DLD1 (cell line): ENCODE measurements at regions not wholly inside any gene's neighbourhood (a gene's known extent, or its start where the extent isn't known, plus 50 kb on each side); places are given as distances from the start of the nearest gene placed in this dataset.
"Not testable (repeated sequence)": the region's sequence is repeated elsewhere in the genome, so short reads cannot be mapped to it uniquely, and the experiment has no call there.

ENCODE experiments used
- in situ Hi-C: cut with HindIII; loops from 2 replicates; pipeline ENCODE4 v1.10.0; 2017; ENCODE audit warnings: low sequenced_read_pairs

DNA sequence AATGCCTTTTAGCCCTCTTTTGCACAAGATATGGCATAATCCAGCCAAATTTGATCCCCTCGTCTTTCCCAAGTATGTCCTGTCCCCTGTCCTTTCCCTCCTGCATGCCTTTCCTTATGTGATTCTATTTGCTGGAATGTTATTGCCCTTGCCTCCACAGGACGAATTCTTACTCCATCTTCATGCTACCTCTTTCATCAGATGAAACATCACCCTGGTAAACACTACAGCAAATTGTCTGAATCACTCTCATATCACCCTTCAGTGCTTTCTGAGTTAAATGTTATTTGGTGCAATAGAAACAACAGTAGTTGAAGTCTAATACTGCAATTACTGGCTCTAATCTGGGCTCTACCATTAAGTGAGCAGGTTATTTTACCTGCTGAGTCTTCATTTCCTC is 52.2 kb upstream of the FAT1 start:
- in situ Hi-C loops = no loop called here

DNA sequence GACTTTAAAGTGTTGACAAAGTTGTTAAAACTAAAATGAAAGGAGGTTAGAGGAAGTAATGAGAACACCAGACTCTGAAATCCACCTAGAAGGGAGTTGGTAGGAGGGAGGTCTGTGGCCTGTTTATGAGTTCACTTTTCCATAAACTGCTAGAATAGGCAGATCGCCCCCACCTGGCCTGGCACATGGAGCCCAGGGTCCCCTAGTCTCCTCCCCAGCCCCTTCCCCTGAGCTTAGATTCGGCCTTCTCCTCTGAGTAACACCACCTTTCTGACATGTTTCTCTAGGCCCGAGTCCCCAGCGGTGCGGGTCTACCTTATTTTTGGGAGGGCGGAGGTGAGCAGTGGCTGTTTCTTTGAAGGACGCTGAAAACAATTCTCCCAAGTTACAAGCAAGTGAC is 54.5 kb upstream of the FAT1 start:
- in situ Hi-C loops = no loop called here

DNA sequence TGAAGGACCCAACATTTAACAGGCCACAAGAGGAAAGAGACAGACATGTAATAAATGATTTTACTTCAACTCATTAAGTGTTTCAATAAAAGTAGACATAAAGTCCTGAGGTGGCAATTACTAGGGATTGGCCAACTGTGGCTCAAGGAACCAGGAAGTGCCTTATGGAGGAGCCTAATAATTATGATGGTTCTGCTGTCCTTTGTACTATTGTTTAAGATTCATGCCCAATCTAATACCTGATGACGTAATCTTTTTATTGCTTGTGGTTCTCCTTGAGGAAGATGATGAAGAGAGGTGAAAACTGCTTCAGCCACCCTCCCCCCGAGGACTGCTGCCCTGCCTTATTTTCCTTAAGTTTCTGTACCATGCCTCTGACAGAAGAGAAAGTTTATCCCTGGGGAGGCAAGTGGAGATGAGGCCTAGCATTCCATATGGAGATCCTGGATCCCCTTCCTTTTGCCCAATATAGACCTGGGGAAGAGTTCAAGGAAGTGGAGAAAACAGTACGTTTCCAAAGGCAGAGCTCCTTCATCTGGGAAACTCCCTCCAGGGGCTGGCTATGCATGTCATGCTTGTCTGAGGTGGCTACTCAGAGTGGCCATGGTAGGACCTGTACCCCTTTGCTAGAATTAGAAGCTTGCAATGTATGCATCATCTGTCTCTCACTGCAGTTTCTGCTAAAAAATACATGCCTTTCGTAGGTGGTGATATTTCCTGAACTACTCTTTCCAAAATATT is 56.8 kb upstream of the FAT1 start:
- in situ Hi-C loops = no loop called here

DNA sequence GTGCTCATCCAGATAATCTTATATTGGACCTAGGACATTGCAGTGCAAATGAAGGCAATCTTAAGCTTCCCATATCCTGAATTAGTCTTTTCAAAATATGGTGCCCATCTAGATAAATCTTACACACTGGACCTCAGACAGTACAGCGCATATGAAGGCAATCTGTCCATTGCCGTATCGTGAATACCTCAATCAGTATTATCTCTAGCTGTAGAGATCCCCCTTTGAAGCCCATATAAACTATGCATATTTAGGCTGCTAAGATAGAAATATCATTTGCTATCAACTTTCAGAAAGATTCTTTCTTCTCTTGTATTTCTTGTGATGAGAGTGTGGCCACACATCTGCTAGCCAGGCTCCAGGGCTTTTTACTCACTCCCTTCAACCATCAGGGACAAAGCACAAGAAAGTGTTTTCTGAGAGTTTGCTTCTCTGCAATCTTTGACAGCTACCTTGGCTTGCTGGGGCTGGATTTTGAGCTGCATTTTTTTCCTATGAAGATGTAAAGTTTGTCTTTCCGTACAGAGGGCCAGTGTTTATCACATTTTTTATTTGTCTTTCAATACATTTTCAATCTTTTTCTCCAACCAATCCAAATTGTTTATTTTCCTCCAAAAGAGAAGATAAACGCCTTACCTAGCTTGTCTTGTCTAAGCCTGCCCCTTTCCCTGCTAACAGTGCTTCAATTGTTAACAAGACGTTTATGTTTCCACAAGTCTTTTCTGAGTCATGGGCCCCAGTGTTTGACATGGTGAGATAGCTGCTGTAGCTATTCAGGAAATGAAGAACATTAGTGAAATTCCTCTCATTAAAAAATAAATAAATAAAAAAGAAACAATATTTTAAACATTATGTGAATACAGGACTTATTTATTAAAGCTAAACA is 57.6 kb upstream of the FAT1 start:
- in situ Hi-C loops = no loop called here

DNA sequence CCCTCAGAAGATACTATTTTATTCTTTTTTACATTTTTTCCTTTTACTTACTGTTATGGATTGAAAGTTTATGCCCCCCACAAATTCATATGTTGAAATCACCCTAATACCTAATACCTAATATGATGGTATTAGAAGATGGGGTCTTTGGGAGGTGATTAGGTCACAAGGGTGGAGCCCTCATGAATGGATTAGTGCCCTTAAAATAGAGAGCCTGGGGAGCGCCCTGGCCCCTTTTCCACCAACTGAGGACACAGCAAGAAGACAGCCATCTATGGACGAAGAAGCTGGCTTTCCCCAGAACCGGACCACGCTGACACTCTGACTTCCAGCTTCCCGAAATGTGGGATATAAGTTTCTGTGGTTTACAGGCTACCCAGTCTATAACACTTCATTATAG is 58.6 kb upstream of the FAT1 start:
- in situ Hi-C loops = no loop called here

DNA sequence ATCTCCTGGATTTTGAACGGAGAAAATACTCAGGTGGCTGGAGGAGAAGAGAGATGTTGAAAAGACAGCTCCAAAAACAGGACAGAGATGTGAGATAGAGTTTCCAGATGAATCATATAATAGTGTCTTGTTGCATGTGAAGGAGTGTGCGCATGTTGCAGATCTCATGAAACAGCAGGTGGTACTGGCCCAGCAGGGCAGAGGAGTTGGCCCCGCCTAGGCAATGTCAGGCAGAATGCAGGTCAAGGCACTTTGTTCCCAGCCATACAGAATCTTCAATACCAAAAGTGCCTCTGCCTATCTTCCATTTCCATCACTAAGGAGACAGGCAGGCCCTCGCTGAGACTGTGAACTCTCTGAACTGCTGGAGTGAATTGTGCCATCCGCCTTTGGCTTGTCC is 63.9 kb upstream of the FAT1 start:
- in situ Hi-C loops = no loop called here

DNA sequence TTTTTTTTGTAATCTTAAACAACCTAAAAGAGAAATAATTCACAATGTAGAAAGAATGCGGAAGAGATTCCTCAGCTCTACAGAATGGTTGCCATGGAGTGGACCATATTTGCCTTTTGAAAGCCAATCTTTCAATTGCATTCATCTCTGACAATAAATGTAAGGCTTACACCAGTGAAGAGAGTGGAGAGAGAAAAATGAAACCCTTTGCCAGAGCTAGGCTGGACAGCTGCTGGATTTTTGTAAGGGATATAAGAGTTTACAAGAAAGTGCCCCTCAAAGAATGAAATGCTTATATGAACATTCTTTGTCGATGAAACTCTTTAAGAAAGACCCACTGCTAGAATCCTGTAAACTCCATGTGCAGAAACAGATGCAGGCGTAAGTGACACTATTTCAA is 66.0 kb upstream of the FAT1 start:
- in situ Hi-C loops = no loop called here

DNA sequence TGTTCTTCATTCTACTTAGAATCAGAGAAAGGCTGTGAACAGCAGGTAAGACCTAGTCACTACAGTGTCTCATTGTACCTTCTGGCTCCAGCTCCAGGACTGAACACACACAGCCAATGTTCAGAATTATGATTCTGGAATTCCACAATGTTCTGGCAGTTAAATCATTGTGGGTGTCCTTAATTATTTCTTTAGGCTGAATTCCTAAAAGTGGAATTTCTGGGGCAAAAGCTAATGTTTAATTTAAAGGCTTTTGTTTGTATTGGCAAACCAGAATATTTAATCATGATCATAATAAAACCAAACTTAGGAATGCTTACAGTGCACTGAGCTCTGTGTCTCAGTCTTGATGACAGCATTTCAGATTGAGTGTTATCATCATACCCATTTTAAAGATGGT is 67.0 kb upstream of the FAT1 start:
- in situ Hi-C loops = no loop called here

DNA sequence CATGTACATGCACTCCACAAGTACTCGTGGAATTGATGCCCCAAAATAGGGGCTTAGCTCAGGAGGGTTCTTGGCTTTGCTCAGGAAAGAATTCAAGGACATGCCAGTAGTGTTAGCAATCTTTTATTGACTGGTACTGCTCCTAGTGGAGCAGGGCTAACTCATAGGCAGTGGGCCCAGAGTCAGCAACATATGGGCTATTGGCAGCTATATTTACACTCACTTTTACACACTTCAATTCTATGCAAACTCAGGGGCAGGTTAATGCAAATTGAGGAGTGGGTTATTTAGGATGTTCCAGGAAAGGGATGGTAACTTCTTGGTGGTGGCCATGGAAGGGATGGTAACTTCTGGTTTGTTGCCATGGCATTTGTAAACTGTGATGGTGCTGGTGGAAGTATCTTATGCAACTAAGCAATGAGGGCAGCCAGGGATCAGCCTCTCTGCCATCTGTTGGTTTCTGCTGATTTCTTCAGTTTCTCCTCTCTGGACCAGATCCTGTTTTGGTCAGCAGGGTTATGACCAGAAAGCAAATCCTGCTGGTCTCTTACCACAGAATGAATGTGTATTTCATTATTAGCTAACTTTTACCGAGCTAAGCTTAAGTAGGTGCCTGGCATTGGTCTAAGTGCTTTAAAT is 69.2 kb upstream of the FAT1 start:
- in situ Hi-C loops = no loop called here

DNA sequence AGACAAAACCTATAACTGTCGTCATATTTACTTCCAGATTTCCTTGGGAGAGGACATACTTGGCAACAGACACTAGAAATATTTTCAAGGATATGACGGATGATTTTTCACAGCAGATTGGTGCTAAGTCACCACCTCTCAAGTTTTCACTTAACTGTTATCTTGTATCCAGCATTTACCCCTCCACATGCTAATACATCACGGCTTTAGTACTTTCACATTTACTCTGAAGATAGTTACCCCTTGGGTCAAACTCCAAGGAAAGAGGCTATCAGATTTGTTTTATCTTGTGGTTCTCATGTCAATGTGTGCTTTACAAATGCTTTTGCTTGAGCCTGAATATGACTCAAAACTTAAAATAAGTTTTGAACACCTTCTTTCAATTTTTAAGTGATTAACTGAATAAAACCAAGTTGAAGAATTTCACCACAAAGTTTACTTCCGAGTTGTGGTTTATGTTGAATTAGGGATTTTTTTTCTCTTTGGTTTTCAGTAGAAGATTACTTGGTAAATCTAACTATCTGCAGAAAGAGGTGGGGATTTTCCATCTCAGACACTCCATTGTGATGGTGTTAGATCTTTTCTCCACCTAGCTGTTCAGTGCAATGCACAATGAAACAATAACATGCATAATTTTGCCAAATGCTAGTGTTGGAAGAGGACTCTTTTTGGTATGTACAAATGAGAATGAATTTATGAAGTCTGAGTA is 75.4 kb upstream of the FAT1 start:
- in situ Hi-C loops = no loop called here

DNA sequence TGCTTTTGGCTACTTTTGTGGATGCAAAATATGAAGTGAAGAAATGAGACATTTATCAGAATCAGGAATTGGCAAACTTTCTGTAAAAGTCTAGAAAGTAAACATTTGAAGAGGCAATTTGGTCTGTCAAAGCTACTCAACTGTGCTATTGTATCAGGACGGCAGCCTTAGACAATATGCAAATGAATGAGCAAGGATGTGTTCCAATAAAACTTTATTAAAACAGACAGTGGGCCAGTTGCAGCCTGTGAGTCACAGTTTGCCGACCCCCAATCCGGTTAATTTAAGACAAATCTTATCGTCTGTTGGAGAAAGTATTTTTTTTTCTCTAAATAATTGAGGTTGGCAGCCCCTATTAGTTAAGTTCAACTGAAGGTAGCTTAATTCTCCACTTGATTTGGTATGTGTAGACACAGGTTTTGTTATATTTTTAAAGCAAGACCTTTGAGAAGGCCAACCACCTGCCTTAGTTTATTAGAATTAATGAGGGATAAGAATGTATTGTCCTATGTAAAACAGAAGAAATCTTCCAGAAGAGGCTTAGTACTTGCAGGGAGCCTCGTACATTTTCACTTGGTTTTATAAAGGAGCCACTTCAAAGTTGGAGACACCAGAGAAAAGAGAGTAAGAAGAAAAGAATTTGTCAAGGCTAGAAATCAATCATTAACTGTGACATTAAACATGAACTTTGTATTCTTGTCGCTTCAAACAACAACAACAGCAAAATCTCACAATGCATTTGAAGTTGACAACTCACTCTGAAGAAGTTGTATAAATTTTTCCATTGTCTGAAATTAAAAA is 81.6 kb upstream of the FAT1 start:
- in situ Hi-C loops = no loop called here

DNA sequence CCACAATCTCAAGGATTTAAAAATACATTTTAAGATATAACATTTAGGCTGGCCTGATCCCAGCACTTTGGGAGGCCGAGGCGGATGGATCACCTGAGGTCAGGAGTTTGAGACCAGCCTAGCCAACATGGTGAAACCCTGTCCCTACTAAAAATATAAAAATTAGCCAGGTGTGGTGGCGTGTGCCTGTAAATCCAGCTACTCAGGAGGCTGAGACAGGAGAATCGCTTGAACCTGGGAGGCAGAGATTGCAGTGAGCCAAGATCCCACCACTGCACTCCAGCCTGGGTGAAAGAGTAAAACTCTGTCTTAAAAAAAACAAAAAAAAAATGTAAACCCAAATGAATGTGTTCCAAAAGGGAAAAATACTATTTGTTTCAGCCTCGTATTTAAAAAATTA is 82.3 kb upstream of the FAT1 start:
- in situ Hi-C loops = not testable (repeated sequence)

DNA sequence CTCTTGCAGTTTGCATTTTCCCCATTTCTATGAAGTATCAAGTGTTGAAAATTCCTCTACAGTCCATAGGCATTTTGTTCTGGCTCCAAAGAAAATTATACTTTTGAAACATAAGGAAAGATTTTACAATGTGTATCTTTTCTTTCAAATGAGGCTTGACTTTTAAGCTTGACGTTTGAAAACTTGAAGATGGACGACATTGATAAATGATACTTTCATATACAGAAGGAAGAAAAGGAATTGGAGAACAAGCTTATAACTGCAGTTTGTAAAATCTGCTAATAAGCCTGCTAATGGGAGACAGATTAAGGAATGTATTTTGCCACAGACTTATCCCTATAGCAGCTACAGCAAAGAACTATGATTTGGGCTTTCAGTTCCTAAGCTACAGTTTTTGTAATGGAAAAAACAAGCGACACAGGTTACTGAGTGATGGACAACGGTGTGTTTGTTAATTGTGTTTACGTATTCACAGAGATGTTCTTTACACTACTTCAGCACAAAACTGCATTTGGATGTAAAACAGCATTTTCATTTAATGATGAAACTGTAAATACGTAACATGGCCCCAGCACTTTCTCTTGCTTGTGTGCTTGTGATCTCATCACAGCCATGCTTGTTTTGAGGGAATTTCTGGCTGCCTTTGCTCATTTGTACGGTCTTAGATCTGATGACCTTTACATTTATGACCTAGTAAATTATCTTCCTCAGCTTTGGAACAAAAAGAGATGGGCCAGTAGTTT is 83.2 kb upstream of the FAT1 start:
- in situ Hi-C loops = no loop called here

DNA sequence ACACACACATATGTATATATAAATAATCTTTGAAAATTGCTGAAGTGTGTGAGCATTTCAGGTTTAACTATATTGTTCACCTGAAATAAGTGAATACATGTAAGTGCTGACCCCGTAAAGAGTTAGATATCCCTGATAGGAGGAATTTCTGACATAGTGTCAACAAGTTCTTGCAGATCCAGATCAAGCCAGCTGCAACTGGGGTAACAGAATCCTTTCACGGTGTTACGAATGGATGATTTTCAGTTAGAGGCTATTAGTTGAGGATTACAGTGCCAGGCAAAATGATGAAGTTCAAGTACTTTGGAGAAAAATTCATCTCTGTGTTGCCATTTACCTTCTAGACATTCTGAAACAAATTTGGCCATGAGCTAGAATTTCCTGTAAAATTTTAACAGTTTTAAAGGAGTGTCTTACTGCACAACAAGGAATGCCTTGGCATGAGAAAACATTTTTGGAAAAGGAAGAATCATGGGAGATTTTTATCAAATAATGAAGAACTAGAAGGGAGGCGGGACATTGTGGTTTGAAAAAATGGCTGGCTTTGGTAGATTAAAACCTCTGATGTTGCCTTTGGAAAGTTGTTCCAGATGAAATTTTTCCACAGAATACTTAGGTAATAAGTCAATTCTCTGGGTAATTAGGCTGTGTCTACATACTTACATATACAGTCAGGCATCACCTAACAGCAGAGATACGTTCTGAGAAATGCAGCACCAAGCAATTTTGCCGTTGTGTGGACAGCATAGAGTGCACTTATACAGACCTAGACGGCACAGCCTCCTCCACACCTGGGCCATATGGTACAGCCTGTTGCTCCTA is 84.4 kb upstream of the FAT1 start:
- in situ Hi-C loops = no loop called here

DNA sequence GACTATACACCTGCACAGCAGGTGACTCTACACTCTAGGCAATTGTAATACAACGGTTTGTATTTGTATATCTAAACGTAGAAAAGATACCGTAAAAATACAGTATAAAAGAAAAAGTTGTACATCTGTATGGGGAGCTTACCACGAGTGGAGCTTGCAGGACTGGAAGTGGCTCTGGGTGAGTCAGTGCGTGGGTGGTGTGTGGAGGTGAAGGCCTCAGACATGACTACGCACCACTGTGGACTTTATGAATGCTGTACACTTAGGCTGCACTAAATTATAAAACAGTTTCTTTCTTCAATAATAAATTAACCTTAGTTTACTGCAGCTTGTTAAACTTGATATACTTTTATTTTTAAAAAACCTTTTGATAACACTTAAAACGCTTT is 85.0 kb upstream of the FAT1 start:
- in situ Hi-C loops = no loop called here

DNA sequence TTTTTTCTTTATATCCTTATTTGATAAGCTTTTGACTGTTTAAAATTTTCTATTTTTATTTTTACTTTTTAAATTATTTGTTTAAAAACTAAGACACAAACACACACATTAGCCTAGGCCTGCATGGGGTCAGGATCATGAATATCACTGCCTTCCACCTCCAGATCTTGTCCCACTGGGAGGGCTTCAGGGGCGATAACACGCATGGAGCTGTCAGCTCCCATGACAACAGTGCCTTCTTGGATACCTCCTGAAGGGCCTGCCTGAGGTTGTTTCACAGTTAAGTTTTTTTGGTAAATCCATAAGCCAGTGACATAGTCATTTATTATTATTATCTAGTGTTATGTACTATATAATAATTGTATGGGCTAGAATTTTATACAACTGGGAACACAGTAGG is 85.4 kb upstream of the FAT1 start:
- in situ Hi-C loops = no loop called here

DNA sequence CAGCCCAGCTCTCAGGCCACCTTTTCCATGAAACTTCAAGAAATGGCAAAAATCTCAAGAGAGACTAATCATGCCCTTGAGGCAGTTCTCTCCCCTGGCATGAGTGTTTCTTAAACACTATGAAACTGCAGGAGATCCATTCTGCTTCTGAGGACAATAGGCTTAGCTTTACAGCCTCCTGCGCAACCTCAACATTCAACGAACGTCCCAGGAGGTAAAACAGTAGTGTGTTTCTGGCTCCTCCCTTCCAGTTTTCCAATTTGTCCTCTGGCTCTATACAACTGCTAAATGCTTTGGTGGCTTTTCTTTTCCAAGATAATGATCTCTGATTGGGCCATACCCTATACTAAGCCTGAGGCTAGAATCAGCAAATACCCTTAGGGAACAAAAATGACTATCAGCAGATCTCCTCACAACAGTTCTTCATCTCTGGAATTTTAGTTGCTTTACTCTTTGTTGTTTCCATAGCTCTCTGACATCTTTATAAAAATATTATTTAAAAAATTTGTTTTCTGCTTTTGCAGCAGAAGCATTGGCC is 87.0 kb upstream of the FAT1 start:
- in situ Hi-C loops = no loop called here

DNA sequence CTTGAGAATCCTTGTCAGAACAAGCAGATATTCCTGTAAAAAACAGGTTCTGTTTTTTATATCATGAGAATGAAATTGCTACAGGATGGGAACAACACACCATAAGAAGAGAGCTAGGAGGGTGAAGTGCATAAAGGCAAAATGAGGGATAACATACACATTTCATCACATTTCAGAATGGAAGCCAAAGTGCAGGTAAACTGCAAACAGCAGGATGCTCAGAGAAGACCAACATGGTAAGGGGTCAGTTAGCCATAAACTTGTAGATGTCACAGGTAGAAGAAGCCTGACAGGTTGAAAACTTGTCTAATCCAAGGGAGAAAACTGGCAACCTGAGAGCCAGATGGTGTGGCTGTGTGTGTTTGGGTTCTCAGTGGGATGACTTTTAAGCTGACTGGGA is 88.9 kb upstream of the FAT1 start:
- in situ Hi-C loops = no loop called here
